Renal pelvis (tissue), 1 donor: ENCODE measurements at regions not wholly inside any gene's neighbourhood (a gene's known extent, or its start where the extent isn't known, plus 50 kb on each side); places are given as distances from the start of the nearest gene placed in this dataset.

Experiments
- DNase-seq: peaks from one replicate; pipeline ENCODE4 v3.0.0-alpha.2; 2013

- DNase-seq: no peak
Observed at GRCh38 chr10:128930515-128930914, 536.5 kb upstream of the MGMT start.

GRCh38 chr10:128932071-128932820, 534.8 kb upstream of the MGMT start:
- no peak for DNase-seq

GRCh38 chr10:128934492-128934891, 532.5 kb upstream of the MGMT start:
- no peak for DNase-seq

- no peak for DNase-seq
Observed at GRCh38 chr10:128936392-128936791, 530.6 kb upstream of the MGMT start.

GRCh38 chr10:128938558-128938957, 528.5 kb upstream of the MGMT start:
- no peak for DNase-seq

GRCh38 chr10:128940081-128940480, 527.0 kb upstream of the MGMT start:
- DNase-seq: no peak

GRCh38 chr10:128943111-128943510, 523.9 kb upstream of the MGMT start:
- DNase-seq: no peak

GRCh38 chr10:128945398-128945797, 521.6 kb upstream of the MGMT start:
- DNase-seq: no peak

- no peak for DNase-seq
Observed at GRCh38 chr10:128950159-128950915, 516.7 kb upstream of the MGMT start.

- no peak for DNase-seq
Observed at GRCh38 chr10:128950916-128951275, 516.1 kb upstream of the MGMT start.

- no peak for DNase-seq
Observed at GRCh38 chr10:128952856-128953255, 514.2 kb upstream of the MGMT start.

- DNase-seq: no peak
Observed at GRCh38 chr10:128956149-128956548, 510.9 kb upstream of the MGMT start.

GRCh38 chr10:128957221-128957620, 509.8 kb upstream of the MGMT start:
- no peak for DNase-seq

GRCh38 chr10:128958834-128959690, 508.0 kb upstream of the MGMT start:
- DNase-seq: peak; percentile 28

- no peak for DNase-seq
Observed at GRCh38 chr10:128959746-128960145, 507.3 kb upstream of the MGMT start.

GRCh38 chr10:128960517-128960916, 506.5 kb upstream of the MGMT start:
- DNase-seq: no peak

- DNase-seq: no peak
Observed at GRCh38 chr10:128962182-128962581, 504.9 kb upstream of the MGMT start.

- DNase-seq: no peak
Observed at GRCh38 chr10:128963211-128964099, 503.6 kb upstream of the MGMT start.

- no peak for DNase-seq
Observed at GRCh38 chr10:128964100-128964403, 503.0 kb upstream of the MGMT start.

- DNase-seq: no peak
Observed at GRCh38 chr10:128967980-128968756, 498.9 kb upstream of the MGMT start.

GRCh38 chr10:128969551-128969950, 497.5 kb upstream of the MGMT start:
- DNase-seq: no peak
